Astrocyte (in vitro differentiated cells and primary cell): ENCODE measurements at regions not wholly inside any gene's neighbourhood (a gene's known extent, or its start where the extent isn't known, plus 50 kb on each side); places are given as distances from the start of the nearest gene placed in this dataset.

Experiments used
- DNase-seq: peaks from one replicate; pipeline ENCODE4 v3.0.0-alpha.2; 2010; ENCODE audit warnings: low read depth
- FAIRE-seq: peaks from 2 replicates; lab custom pipeline; 2011; peaks lifted over from hg19 to GRCh38; lab: Jason Lieb, UNC
- H2AFZ ChIP-seq: 2 replicates; pipeline ENCODE4 v1.6.0; 2012; ENCODE audit warnings: low read depth, low read length, inconsistent platforms
- H3K27ac ChIP-seq: 2 replicates; pipeline ENCODE4 v1.5.1; 2011; ENCODE audit warnings: low read depth, low read length, inconsistent platforms
- H3K27me3 ChIP-seq: 2 replicates; pipeline ENCODE4 v1.6.0; 2011; ENCODE audit warnings: low read length, inconsistent platforms; ENCODE audit not compliant: insufficient read depth
- H3K36me3 ChIP-seq: 2 replicates; pipeline ENCODE4 v1.5.1; 2011; ENCODE audit warnings: low read length, inconsistent platforms; ENCODE audit not compliant: insufficient read depth
- H3K4me1 ChIP-seq: 2 replicates; pipeline ENCODE4 v1.5.1; 2011; ENCODE audit warnings: low read length, inconsistent platforms; ENCODE audit not compliant: insufficient read depth
- H3K4me2 ChIP-seq: 2 replicates; pipeline ENCODE4 v1.6.0; 2012; ENCODE audit warnings: low read length, inconsistent platforms
- H3K4me3 ChIP-seq: 2 replicates; pipeline ENCODE4 v1.5.1; 2011; ENCODE audit warnings: low read depth, mild to moderate bottlenecking, low read length, inconsistent platforms; ENCODE audit not compliant: insufficient read depth
- H3K79me2 ChIP-seq: 2 replicates; pipeline ENCODE4 v1.6.0; 2012; ENCODE audit warnings: mild to moderate bottlenecking, low read length, inconsistent platforms; ENCODE audit not compliant: insufficient read depth
- H3K9ac ChIP-seq: 2 replicates; pipeline ENCODE4 v1.6.0; 2012; ENCODE audit warnings: mild to moderate bottlenecking, low read length, inconsistent platforms
- H3K9me3 ChIP-seq: 2 replicates; pipeline ENCODE4 v1.5.1; 2012; ENCODE audit warnings: low read depth, mild to moderate bottlenecking, low read length, inconsistent platforms; ENCODE audit not compliant: insufficient read depth
- H4K20me1 ChIP-seq: 2 replicates; pipeline ENCODE4 v1.6.0; 2012; ENCODE audit warnings: low read length, inconsistent platforms; ENCODE audit not compliant: insufficient read depth
- H3K27ac Mint-ChIP-seq: one replicate; pipeline ENCODE4 v1.8.0; 2021; ENCODE audit warnings: mild to moderate bottlenecking, mixed read lengths; ENCODE audit not compliant: unreplicated experiment
- H3K27me3 Mint-ChIP-seq: one replicate; pipeline ENCODE4 v1.8.0; 2021; ENCODE audit warnings: low read depth, mixed read lengths; ENCODE audit not compliant: unreplicated experiment
- H3K36me3 Mint-ChIP-seq: one replicate; pipeline ENCODE4 v1.8.0; 2021; ENCODE audit warnings: low read depth, mixed read lengths; ENCODE audit not compliant: unreplicated experiment
- H3K4me1 Mint-ChIP-seq: one replicate; pipeline ENCODE4 v1.8.0; 2021; ENCODE audit warnings: low read depth, mixed read lengths; ENCODE audit not compliant: unreplicated experiment
- H3K4me3 Mint-ChIP-seq: one replicate; pipeline ENCODE4 v1.8.0; 2021; ENCODE audit warnings: mild to moderate bottlenecking, moderate library complexity, mixed read lengths; ENCODE audit not compliant: unreplicated experiment
- H3K9me3 Mint-ChIP-seq: one replicate; pipeline ENCODE4 v1.8.0; 2021; ENCODE audit warnings: mild to moderate bottlenecking, mixed read lengths; ENCODE audit not compliant: unreplicated experiment
- EZH2 ChIP-seq: IDR thresholded peaks from 2 replicates; pipeline ENCODE4 v1.6.1; 2012; ENCODE audit warnings: mild to moderate bottlenecking, low read length, inconsistent platforms; ENCODE audit not compliant: insufficient read depth
- TF ChIP-seq, protein P1 (sequence below): IDR thresholded peaks from 2 replicates; pipeline ENCODE4 v1.5.1; 2011; ENCODE audit warnings: low read depth, mild to moderate bottlenecking, inconsistent platforms, low read length, moderate library complexity; ENCODE audit not compliant: insufficient read depth

DNA sequence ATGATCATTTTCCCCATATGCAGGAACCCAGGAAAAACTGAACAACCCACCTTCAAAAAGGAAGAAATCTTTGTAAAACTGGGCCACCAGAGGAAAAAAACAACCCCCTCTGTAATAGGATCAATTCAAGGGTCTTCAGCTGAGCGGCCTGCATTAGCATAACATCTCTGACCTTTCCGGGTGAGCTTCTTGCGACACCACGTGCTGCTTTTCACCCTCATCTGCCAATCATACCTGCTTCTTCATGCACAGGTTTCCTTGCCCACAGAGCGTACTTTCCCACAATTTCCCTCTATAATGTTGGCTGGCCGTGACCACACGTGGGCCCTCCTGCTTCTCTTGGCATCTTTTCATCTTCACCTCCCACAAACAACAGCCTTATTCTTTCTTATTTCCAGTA lies 284.3 kb upstream of the NEBL start:
- Histone ChIP-seq H3K27ac (no peak overlapping the region), H3K4me1 (peaks cover 3% of the 10 kb centered on the region), H3K9ac (no peak overlapping the region), H3K4me2 (no peak overlapping the region), H3K9me3 (no peaks in the 10 kb centered on the region), H4K20me1 (no peaks in the 10 kb centered on the region), H3K79me2 (no peaks in the 10 kb centered on the region), H3K36me3 (no peaks in the 10 kb centered on the region), H3K4me3 (no peak overlapping the region), H3K27me3 (no peaks in the 10 kb centered on the region), H2AFZ (no peak overlapping the region)
- TF ChIP-seq EZH2 = no peak
- TF ChIP-seq, protein P1, sequence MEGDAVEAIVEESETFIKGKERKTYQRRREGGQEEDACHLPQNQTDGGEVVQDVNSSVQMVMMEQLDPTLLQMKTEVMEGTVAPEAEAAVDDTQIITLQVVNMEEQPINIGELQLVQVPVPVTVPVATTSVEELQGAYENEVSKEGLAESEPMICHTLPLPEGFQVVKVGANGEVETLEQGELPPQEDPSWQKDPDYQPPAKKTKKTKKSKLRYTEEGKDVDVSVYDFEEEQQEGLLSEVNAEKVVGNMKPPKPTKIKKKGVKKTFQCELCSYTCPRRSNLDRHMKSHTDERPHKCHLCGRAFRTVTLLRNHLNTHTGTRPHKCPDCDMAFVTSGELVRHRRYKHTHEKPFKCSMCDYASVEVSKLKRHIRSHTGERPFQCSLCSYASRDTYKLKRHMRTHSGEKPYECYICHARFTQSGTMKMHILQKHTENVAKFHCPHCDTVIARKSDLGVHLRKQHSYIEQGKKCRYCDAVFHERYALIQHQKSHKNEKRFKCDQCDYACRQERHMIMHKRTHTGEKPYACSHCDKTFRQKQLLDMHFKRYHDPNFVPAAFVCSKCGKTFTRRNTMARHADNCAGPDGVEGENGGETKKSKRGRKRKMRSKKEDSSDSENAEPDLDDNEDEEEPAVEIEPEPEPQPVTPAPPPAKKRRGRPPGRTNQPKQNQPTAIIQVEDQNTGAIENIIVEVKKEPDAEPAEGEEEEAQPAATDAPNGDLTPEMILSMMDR = no peak
- no peak overlapping the region for H3K27ac Mint-ChIP-seq
- H3K4me1 Mint-ChIP-seq = peaks cover 25% of the 10 kb centered on the region
- H3K36me3 Mint-ChIP-seq = peaks cover 5% of the 10 kb centered on the region
- no peak overlapping the region for H3K4me3 Mint-ChIP-seq
- H3K27me3 Mint-ChIP-seq = no peaks in the 10 kb centered on the region
- H3K9me3 Mint-ChIP-seq = peaks cover 4% of the 10 kb centered on the region
- DNase-seq = no peak
- no peak for FAIRE-seq

DNA sequence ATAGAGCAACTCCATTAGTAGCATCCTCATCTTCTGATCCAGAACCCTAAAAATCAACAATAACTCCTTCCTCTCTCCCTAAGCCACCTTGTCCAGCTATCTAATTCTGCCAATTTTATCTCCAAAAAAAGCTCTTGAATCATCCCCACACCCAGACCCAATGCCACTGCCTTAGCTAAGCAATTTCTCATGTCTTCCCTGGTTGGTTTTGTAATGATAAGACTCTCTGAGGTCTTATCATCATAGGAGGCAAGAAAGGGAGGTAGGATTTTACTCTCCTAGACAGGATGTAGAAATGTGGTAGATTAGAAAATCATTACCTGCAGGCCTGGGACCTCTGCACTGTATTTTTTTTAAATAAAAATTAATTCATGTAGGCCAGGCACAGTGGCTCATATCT lies 283.5 kb upstream of the NEBL start:
- Histone ChIP-seq H3K27me3 (no peaks in the 10 kb centered on the region), H3K79me2 (no peaks in the 10 kb centered on the region), H3K4me1 (peaks cover 3% of the 10 kb centered on the region), H4K20me1 (no peaks in the 10 kb centered on the region), H3K36me3 (no peaks in the 10 kb centered on the region), H3K9me3 (no peaks in the 10 kb centered on the region), H3K4me3 (no peak overlapping the region), H2AFZ (no peak overlapping the region), H3K27ac (no peak overlapping the region), H3K4me2 (no peak overlapping the region), H3K9ac (no peak overlapping the region)
- H3K4me1 Mint-ChIP-seq = peaks cover 25% of the 10 kb centered on the region
- FAIRE-seq = no peak
- no peak overlapping the region for H3K4me3 Mint-ChIP-seq
- peaks cover 5% of the 10 kb centered on the region for H3K36me3 Mint-ChIP-seq
- H3K27me3 Mint-ChIP-seq = no peaks in the 10 kb centered on the region
- TF ChIP-seq EZH2 = no peak
- TF ChIP-seq, protein P1 = no peak
- no peak overlapping the region for H3K27ac Mint-ChIP-seq
- H3K9me3 Mint-ChIP-seq = peaks cover 4% of the 10 kb centered on the region
- DNase-seq = no peak

DNA sequence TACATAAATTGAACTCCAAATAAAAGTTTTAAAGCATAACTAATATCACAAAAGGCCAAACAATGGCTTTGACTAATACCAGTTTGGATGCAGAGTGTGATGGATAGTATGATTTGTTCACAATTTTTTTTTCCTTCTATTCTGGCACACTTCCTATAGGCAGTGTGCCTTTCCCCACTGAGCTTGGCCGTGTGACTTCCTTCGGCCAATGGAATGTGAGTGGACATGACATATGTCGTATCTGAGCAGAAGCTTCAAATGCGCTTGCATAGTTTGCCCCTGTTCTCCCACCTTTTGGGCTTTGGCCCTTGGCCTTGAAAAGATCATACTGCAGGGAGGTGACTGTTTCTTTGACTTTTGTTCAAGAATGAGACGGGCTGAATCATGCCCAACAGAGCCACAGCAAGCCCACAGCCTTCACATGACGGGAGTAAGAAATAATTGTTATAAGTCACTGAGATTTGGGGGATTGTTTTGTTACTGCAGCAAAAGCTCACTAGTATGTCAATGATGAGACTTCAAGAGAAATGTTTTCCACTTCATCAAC lies 279.9 kb upstream of the NEBL start:
- Histone ChIP-seq H3K4me1 (peaks cover 4% of the 10 kb centered on the region), H4K20me1 (no peaks in the 10 kb centered on the region), H3K27ac (no peak overlapping the region), H3K4me3 (no peak overlapping the region), H2AFZ (no peak overlapping the region), H3K27me3 (no peaks in the 10 kb centered on the region), H3K9me3 (no peaks in the 10 kb centered on the region), H3K9ac (no peak overlapping the region), H3K36me3 (no peaks in the 10 kb centered on the region), H3K4me2 (no peak overlapping the region), H3K79me2 (no peaks in the 10 kb centered on the region)
- H3K36me3 Mint-ChIP-seq = peaks cover 5% of the 10 kb centered on the region
- no peak overlapping the region for H3K4me3 Mint-ChIP-seq
- peaks cover 1% of the 10 kb centered on the region for H3K27me3 Mint-ChIP-seq
- no peak for DNase-seq
- FAIRE-seq = no peak
- peaks cover 15% of the 10 kb centered on the region for H3K4me1 Mint-ChIP-seq
- peaks cover 4% of the 10 kb centered on the region for H3K9me3 Mint-ChIP-seq
- H3K27ac Mint-ChIP-seq = no peak overlapping the region
- TF ChIP-seq EZH2 = no peak
- TF ChIP-seq, protein P1 = no peak
